ENCODE measurements at regions not wholly inside any gene's neighbourhood (a gene's known extent, or its start where the extent isn't known, plus 50 kb on each side); places are given as distances from the start of the nearest gene placed in this dataset.
"Not testable (repeated sequence)": the region's sequence is repeated elsewhere in the genome, so short reads cannot be mapped to it uniquely, and the experiment has no call there.

DNA sequence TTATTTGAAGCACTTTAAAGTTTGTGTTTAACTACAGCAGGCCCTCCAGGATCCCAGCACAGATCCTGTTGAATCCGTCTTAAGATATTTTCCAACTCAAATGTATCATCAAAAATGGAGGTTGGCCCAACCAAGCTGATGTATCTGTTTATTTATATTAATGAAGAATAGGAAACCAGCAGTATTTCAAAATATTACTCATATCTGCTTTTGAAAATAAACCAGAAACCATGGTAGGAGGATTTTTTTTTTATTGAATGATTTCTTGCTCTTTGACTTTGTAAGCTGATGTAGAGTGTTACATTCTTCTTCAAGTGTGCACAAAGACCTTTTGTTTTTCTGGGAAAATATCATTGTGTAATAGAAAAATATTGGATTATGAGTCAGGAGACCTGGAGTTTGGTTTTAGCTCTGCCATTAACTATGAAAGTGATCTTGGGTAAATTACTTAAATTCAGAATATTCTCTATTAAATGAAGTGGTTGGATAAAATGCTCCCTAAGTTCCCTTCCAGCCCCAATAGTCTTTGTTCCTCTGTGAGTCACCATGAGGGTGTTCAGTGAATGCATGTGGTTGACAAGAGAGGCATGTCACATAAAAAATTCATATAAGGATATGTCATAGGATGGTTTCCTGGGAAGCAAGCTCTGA lies 221.3 kb upstream of the GAP43 start:
- no peaks in the 10 kb centered on the region for H3K27me3 ChIP-seq (replicated peaks; ENCODE audit: control insufficient read depth, insufficient read depth, low read length)
- DNase-seq (ENCODE audit: extremely low read depth, insufficient read length), result no peak
- no peaks in the 10 kb centered on the region for H3K36me3 ChIP-seq (ENCODE audit: control insufficient read depth, insufficient read depth, low read length)
- TF ChIP-seq, protein P1, sequence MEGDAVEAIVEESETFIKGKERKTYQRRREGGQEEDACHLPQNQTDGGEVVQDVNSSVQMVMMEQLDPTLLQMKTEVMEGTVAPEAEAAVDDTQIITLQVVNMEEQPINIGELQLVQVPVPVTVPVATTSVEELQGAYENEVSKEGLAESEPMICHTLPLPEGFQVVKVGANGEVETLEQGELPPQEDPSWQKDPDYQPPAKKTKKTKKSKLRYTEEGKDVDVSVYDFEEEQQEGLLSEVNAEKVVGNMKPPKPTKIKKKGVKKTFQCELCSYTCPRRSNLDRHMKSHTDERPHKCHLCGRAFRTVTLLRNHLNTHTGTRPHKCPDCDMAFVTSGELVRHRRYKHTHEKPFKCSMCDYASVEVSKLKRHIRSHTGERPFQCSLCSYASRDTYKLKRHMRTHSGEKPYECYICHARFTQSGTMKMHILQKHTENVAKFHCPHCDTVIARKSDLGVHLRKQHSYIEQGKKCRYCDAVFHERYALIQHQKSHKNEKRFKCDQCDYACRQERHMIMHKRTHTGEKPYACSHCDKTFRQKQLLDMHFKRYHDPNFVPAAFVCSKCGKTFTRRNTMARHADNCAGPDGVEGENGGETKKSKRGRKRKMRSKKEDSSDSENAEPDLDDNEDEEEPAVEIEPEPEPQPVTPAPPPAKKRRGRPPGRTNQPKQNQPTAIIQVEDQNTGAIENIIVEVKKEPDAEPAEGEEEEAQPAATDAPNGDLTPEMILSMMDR (IDR thresholded peaks at IDR 0.05; ENCODE audit: insufficient read depth, low read length, poor library complexity, severe bottlenecking), result no peak
- no peak overlapping the region for H3K4me3 ChIP-seq (replicated peaks; ENCODE audit: low read depth, low read length)

- H3K27me3 ChIP-seq (replicated peaks; ENCODE audit: control insufficient read depth, insufficient read depth, low read length), result no peaks in the 10 kb centered on the region
- no peak overlapping the region for H3K4me3 ChIP-seq (replicated peaks; ENCODE audit: low read depth, low read length)
- TF ChIP-seq, protein P1 (IDR thresholded peaks at IDR 0.05; ENCODE audit: insufficient read depth, low read length, poor library complexity, severe bottlenecking), result no peak
- no peak for DNase-seq (ENCODE audit: extremely low read depth, insufficient read length)
- no peaks in the 10 kb centered on the region for H3K36me3 ChIP-seq (ENCODE audit: control insufficient read depth, insufficient read depth, low read length)
Observed at GRCh38 chr3:115402651-115403050, 220.7 kb upstream of the GAP43 start.

DNA sequence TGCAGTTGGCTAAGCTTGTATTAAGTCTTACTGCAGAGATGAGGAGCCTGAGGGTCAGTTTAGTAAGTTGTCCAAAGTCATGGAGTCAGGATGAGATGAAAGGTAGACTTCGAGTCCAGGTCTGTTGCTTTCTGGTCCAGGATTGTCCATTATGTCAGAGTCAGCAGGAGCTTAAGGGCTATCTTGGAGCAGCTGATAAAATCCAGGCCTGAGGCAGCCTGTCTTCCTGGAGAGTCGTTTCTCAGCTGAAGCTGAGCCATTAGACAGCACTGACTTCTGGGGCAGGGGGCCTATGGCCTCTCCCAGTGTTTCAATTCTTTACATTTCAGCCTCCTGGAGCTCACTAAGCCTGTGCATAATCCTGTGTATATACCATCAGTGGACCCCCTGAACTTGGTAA lies 219.5 kb upstream of the GAP43 start:
- DNase-seq (ENCODE audit: extremely low read depth, insufficient read length), result no peak
- TF ChIP-seq, protein P1 (IDR thresholded peaks at IDR 0.05; ENCODE audit: insufficient read depth, low read length, poor library complexity, severe bottlenecking), result no peak
- no peaks in the 10 kb centered on the region; the same call in 1 of the 2 replicates for H3K27me3 ChIP-seq (replicated peaks; ENCODE audit: control insufficient read depth, insufficient read depth, low read length)
- H3K4me3 ChIP-seq (replicated peaks; ENCODE audit: low read depth, low read length), result no peak overlapping the region
- no peaks in the 10 kb centered on the region for H3K36me3 ChIP-seq (ENCODE audit: control insufficient read depth, insufficient read depth, low read length)

DNA sequence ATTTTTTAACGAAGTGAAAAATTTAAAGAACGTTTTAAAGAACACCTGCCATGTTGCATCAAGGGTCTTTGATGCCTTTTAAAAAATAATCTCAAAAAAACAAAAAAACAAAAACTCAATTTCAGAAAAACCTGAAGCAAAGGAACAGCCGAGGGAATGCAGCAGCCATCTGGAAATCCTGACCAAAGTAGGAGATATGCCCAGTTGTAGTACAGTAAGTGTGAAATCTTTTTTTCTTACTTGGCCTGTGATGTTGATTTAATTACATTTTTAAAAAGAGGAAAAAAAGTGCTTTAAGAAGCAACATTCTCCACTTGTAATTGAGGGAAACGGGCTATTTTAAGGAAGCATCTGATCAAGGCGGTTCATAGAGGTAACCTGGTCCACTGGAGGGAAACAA lies 213.7 kb upstream of the GAP43 start:
- no peaks in the 10 kb centered on the region for H3K36me3 ChIP-seq (ENCODE audit: control insufficient read depth, insufficient read depth, low read length)
- DNase-seq (ENCODE audit: extremely low read depth, insufficient read length), result no peak
- TF ChIP-seq, protein P1 (IDR thresholded peaks at IDR 0.05; ENCODE audit: insufficient read depth, low read length, poor library complexity, severe bottlenecking), result no peak
- H3K27me3 ChIP-seq (replicated peaks; ENCODE audit: control insufficient read depth, insufficient read depth, low read length), result no peaks in the 10 kb centered on the region; the same call in 1 of the 2 replicates
- no peak overlapping the region for H3K4me3 ChIP-seq (replicated peaks; ENCODE audit: low read depth, low read length)

GRCh38 chr3:115414610-115415009 lies 208.7 kb upstream of the GAP43 start:
- not testable (repeated sequence) for H3K36me3 ChIP-seq (ENCODE audit: control insufficient read depth, insufficient read depth, low read length); DNase-seq (ENCODE audit: extremely low read depth, insufficient read length); H3K27me3 ChIP-seq (replicated peaks; ENCODE audit: control insufficient read depth, insufficient read depth, low read length); H3K4me3 ChIP-seq (replicated peaks; ENCODE audit: low read depth, low read length)

GRCh38 chr3:115415246-115415996 lies 207.9 kb upstream of the GAP43 start:
- no peaks in the 10 kb centered on the region for H3K27me3 ChIP-seq (replicated peaks; ENCODE audit: control insufficient read depth, insufficient read depth, low read length)
- H3K4me3 ChIP-seq (replicated peaks; ENCODE audit: low read depth, low read length), result no peak overlapping the region
- TF ChIP-seq, protein P1 (IDR thresholded peaks at IDR 0.05; ENCODE audit: insufficient read depth, low read length, poor library complexity, severe bottlenecking), result no peak
- H3K36me3 ChIP-seq (ENCODE audit: control insufficient read depth, insufficient read depth, low read length), result no peaks in the 10 kb centered on the region
- no peak for DNase-seq (ENCODE audit: extremely low read depth, insufficient read length)
